HFFc6 (cell line): ENCODE measurements at regions not wholly inside any gene's neighbourhood (a gene's known extent, or its start where the extent isn't known, plus 50 kb on each side); places are given as distances from the start of the nearest gene placed in this dataset.
"Not testable (repeated sequence)": the region's sequence is repeated elsewhere in the genome, so short reads cannot be mapped to it uniquely, and the experiment has no call there.

ENCODE experiments used
- DNase-seq: peaks from one replicate; pipeline ENCODE4 v3.0.0-alpha.2; 2018
- H3K27ac Mint-ChIP-seq: 2 replicates; pipeline ENCODE4 v1.8.0; 2020; ENCODE audit warnings: mild to moderate bottlenecking, mixed read lengths
- H3K27me3 Mint-ChIP-seq: 2 replicates; pipeline ENCODE4 v1.8.0; 2021; ENCODE audit warnings: mild to moderate bottlenecking, moderate library complexity, mixed read lengths; ENCODE audit not compliant: insufficient read depth
- H3K36me3 Mint-ChIP-seq: 2 replicates; pipeline ENCODE4 v1.8.0; 2021; ENCODE audit warnings: low read depth, mixed read lengths
- H3K4me1 Mint-ChIP-seq: 2 replicates; pipeline ENCODE4 v1.8.0; 2020; ENCODE audit warnings: low read depth, mixed read lengths
- H3K4me3 Mint-ChIP-seq: 2 replicates; pipeline ENCODE4 v1.8.0; 2020; ENCODE audit warnings: mild to moderate bottlenecking, moderate library complexity, mixed read lengths
- H3K9me3 Mint-ChIP-seq: 2 replicates; pipeline ENCODE4 v1.8.0; 2020; ENCODE audit warnings: mild to moderate bottlenecking, mixed read lengths

- not testable (repeated sequence) for H3K9me3 Mint-ChIP-seq, H3K27ac Mint-ChIP-seq, H3K27me3 Mint-ChIP-seq, H3K4me1 Mint-ChIP-seq, H3K4me3 Mint-ChIP-seq, DNase-seq, H3K36me3 Mint-ChIP-seq
These were observed 89.4 kb downstream of the DDX11 start for GRCh38 chr12:31162896-31163560.

GRCh38 chr12:31174293-31174692, 100.6 kb downstream of the DDX11 start:
- DNase-seq = not testable (repeated sequence)

GRCh38 chr12:31177514-31177913, 103.9 kb downstream of the DDX11 start:
- H3K4me1 Mint-ChIP-seq, H3K27me3 Mint-ChIP-seq, H3K27ac Mint-ChIP-seq, H3K9me3 Mint-ChIP-seq, DNase-seq, H3K4me3 Mint-ChIP-seq, H3K36me3 Mint-ChIP-seq: not testable (repeated sequence)

More at GRCh38 chr12:31174293-31174692, 100.6 kb downstream of the DDX11 start:
- not testable (repeated sequence) for H3K27ac Mint-ChIP-seq, H3K27me3 Mint-ChIP-seq, H3K4me3 Mint-ChIP-seq, H3K4me1 Mint-ChIP-seq, H3K36me3 Mint-ChIP-seq, H3K9me3 Mint-ChIP-seq

- H3K4me3 Mint-ChIP-seq, H3K27me3 Mint-ChIP-seq, DNase-seq, H3K4me1 Mint-ChIP-seq, H3K9me3 Mint-ChIP-seq, H3K27ac Mint-ChIP-seq, H3K36me3 Mint-ChIP-seq: not testable (repeated sequence)
These were observed 105.2 kb downstream of the DDX11 start for GRCh38 chr12:31178875-31179274.

GRCh38 chr12:31179627-31180237, 106.1 kb downstream of the DDX11 start:
- DNase-seq, H3K9me3 Mint-ChIP-seq, H3K4me1 Mint-ChIP-seq, H3K36me3 Mint-ChIP-seq, H3K27me3 Mint-ChIP-seq, H3K27ac Mint-ChIP-seq, H3K4me3 Mint-ChIP-seq: not testable (repeated sequence)

GRCh38 chr12:31182571-31182970, 108.9 kb downstream of the DDX11 start:
- H3K36me3 Mint-ChIP-seq, H3K4me1 Mint-ChIP-seq: not testable (repeated sequence)

GRCh38 chr12:31183107-31183506, 109.4 kb downstream of the DDX11 start:
- DNase-seq, H3K4me3 Mint-ChIP-seq, H3K4me1 Mint-ChIP-seq, H3K27me3 Mint-ChIP-seq, H3K27ac Mint-ChIP-seq, H3K9me3 Mint-ChIP-seq, H3K36me3 Mint-ChIP-seq: not testable (repeated sequence)

More at GRCh38 chr12:31182571-31182970, 108.9 kb downstream of the DDX11 start:
- H3K4me3 Mint-ChIP-seq, DNase-seq, H3K27ac Mint-ChIP-seq, H3K9me3 Mint-ChIP-seq, H3K27me3 Mint-ChIP-seq: not testable (repeated sequence)

- not testable (repeated sequence) for H3K4me1 Mint-ChIP-seq, H3K9me3 Mint-ChIP-seq, H3K27me3 Mint-ChIP-seq, H3K27ac Mint-ChIP-seq, H3K36me3 Mint-ChIP-seq, H3K4me3 Mint-ChIP-seq, DNase-seq
These were observed 110.2 kb downstream of the DDX11 start for GRCh38 chr12:31183899-31184298.

- not testable (repeated sequence) for H3K27me3 Mint-ChIP-seq, H3K4me3 Mint-ChIP-seq, H3K4me1 Mint-ChIP-seq, H3K36me3 Mint-ChIP-seq, H3K9me3 Mint-ChIP-seq, DNase-seq, H3K27ac Mint-ChIP-seq
These were observed 111.0 kb downstream of the DDX11 start for GRCh38 chr12:31184667-31185066.

- not testable (repeated sequence) for H3K27ac Mint-ChIP-seq, H3K27me3 Mint-ChIP-seq, H3K4me1 Mint-ChIP-seq, DNase-seq, H3K9me3 Mint-ChIP-seq, H3K4me3 Mint-ChIP-seq, H3K36me3 Mint-ChIP-seq
These were observed 119.0 kb downstream of the DDX11 start for GRCh38 chr12:31192689-31193088.

GRCh38 chr12:31195620-31196019, 122.0 kb downstream of the DDX11 start:
- not testable (repeated sequence) for H3K9me3 Mint-ChIP-seq, H3K4me3 Mint-ChIP-seq, H3K27ac Mint-ChIP-seq, H3K36me3 Mint-ChIP-seq, DNase-seq, H3K4me1 Mint-ChIP-seq, H3K27me3 Mint-ChIP-seq

- not testable (repeated sequence) for H3K27me3 Mint-ChIP-seq, H3K9me3 Mint-ChIP-seq, H3K4me1 Mint-ChIP-seq, H3K4me3 Mint-ChIP-seq, DNase-seq, H3K36me3 Mint-ChIP-seq, H3K27ac Mint-ChIP-seq
These were observed 125.8 kb downstream of the DDX11 start for GRCh38 chr12:31199476-31199875.
